GM13976 (cell line): ENCODE measurements at regions not wholly inside any gene's neighbourhood (a gene's known extent, or its start where the extent isn't known, plus 50 kb on each side); places are given as distances from the start of the nearest gene placed in this dataset.

ENCODE experiments used
- DNase-seq: peaks from one replicate; pipeline ENCODE4 v3.0.0; 2012; ENCODE audit warnings: low spot score
- CTCF ChIP-seq: IDR thresholded peaks from 2 replicates; pipeline ENCODE4 v1.5.1; 2012; ENCODE audit warnings: borderline replicate concordance, mild to moderate bottlenecking; ENCODE audit not compliant: insufficient read depth; ENCODE audit errors: extremely low read depth, missing control alignments, control extremely low read depth
- in situ Hi-C: fragments of 300-500 bp; cut with MboI; formaldehyde crosslinking; loops from one replicate; pipeline ENCODE4 v1.12.0; 2022; ENCODE audit warnings: low sequenced_read_pairs, mixed read lengths, inconsistent platforms; ENCODE audit not compliant: unreplicated experiment

- DNase-seq, result no peak
- in situ Hi-C loops, result no loop called here
- TF ChIP-seq CTCF, result no peak
These were observed 686.3 kb downstream of the NTRK3 start for GRCh38 chr15:87570206-87570605.

GRCh38 chr15:87569581-87569980, 687.0 kb downstream of the NTRK3 start:
- no peak for DNase-seq
- no peak for TF ChIP-seq CTCF
- in situ Hi-C loops, result no loop called here

GRCh38 chr15:87567406-87568030, 689.0 kb downstream of the NTRK3 start:
- no peak for DNase-seq
- in situ Hi-C loops, result no loop called here
- TF ChIP-seq CTCF, result no peak

- in situ Hi-C loops, result no loop called here
- DNase-seq, result no peak
- TF ChIP-seq CTCF, result no peak
These were observed 690.3 kb downstream of the NTRK3 start for GRCh38 chr15:87566236-87566635.

GRCh38 chr15:87564681-87565080, 691.9 kb downstream of the NTRK3 start:
- no peak for TF ChIP-seq CTCF
- in situ Hi-C loops, result no loop called here
- no peak for DNase-seq

- no peak for DNase-seq
- no peak for TF ChIP-seq CTCF
- in situ Hi-C loops, result no loop called here
These were observed 692.7 kb downstream of the NTRK3 start for GRCh38 chr15:87563869-87564268.
